GM23338 (cell line): ENCODE measurements at regions not wholly inside any gene's neighbourhood (a gene's known extent, or its start where the extent isn't known, plus 50 kb on each side); places are given as distances from the start of the nearest gene placed in this dataset.

Source experiments
- CREB1 ChIP-seq: fragments of 250-450 bp; sonication (Bioruptor Pico); IDR thresholded peaks from 2 replicates; pipeline ENCODE4 v1.5.0; 2020; ENCODE audit warnings: low read depth, mild to moderate bottlenecking, moderate library complexity
- CTCF ChIP-seq, 2 experiments: fragments of 200-600 bp in 1 of 2; sonication (generic) in 1 of 2; conservative IDR thresholded peaks; 2 replicates each; pipeline versions ENCODE4 v1.5.1 to v1.6.1; 2016 to 2017; ENCODE audit warnings: antibody characterized with exemption in 2 of 2, low read depth in 2 of 2, mild to moderate bottlenecking in 2 of 2, moderate library complexity in 1 of 2
- EZH2 ChIP-seq: fragments of 200-600 bp; sonication (generic); IDR thresholded peaks from one replicate; pipeline ENCODE4 v1.8.0; 2017; ENCODE audit warnings: antibody characterized with exemption, mild to moderate bottlenecking, low read depth; ENCODE audit not compliant: unreplicated experiment
- EZH2phosphoT487 ChIP-seq: fragments of 200-600 bp; sonication (generic); IDR thresholded peaks from one replicate; pipeline ENCODE4 v1.8.1; 2018; ENCODE audit warnings: antibody characterized with exemption; ENCODE audit not compliant: unreplicated experiment
- POLR2AphosphoS5 ChIP-seq: IDR thresholded peaks from 2 replicates; pipeline ENCODE4 v1.6.1; 2016; ENCODE audit warnings: antibody characterized with exemption, low read depth
- STAT1 ChIP-seq: IDR thresholded peaks from one replicate; pipeline ENCODE4 v1.6.1; 2016; ENCODE audit warnings: antibody characterized with exemption; ENCODE audit not compliant: unreplicated experiment
- ZNF114 ChIP-seq: fragments of 250-450 bp; sonication (Bioruptor Pico); IDR thresholded peaks from 2 replicates; pipeline ENCODE4 v1.5.0; 2020; ENCODE audit warnings: mild to moderate bottlenecking, moderate library complexity
- ZNF331 ChIP-seq: fragments of 250-450 bp; sonication (Bioruptor Pico); IDR thresholded peaks from 2 replicates; pipeline ENCODE4 v1.5.0; 2020; ENCODE audit warnings: low read depth, mild to moderate bottlenecking, moderate library complexity
- TF ChIP-seq, protein P1 (sequence below): IDR thresholded peaks from one replicate; pipeline ENCODE4 v1.6.1; 2018; ENCODE audit warnings: antibody characterized with exemption; ENCODE audit not compliant: unreplicated experiment
- TF ChIP-seq, protein P2 (sequence below): fragments of 250-450 bp; sonication (Bioruptor Pico); IDR thresholded peaks from 2 replicates; pipeline ENCODE4 v1.5.0; 2020; ENCODE audit warnings: mild to moderate bottlenecking, moderate library complexity

DNA sequence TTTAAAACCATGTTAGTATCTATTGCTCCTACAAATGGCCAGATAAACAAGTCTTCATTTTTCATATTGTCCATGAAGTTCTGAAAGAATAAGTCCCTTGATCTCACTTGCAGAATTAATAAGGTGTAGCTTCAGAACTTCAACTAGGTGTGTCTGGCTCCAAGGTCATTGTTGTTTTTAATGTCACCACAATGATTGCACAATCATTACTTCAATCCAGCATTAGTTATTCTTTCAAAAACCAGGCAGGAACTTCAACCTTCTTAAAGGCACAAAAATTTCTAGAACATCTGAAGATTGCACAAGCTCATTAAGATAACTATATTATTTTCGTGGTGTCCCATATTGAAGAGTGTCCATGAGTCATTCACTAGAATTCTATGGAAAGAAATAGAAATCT lies 1386.4 kb downstream of the CDH11 start:
- TF ChIP-seq CREB1 (CRISPR knock-in tag) = no peak
- TF ChIP-seq CTCF (conservative IDR thresholded peaks at IDR 0.05; ENCODE audit: low read depth in 2 of 2) = no peak
- TF ChIP-seq EZH2phosphoT487 = no peak
- no peak for TF ChIP-seq EZH2
- TF ChIP-seq STAT1 = no peak
- TF ChIP-seq, protein P1, sequence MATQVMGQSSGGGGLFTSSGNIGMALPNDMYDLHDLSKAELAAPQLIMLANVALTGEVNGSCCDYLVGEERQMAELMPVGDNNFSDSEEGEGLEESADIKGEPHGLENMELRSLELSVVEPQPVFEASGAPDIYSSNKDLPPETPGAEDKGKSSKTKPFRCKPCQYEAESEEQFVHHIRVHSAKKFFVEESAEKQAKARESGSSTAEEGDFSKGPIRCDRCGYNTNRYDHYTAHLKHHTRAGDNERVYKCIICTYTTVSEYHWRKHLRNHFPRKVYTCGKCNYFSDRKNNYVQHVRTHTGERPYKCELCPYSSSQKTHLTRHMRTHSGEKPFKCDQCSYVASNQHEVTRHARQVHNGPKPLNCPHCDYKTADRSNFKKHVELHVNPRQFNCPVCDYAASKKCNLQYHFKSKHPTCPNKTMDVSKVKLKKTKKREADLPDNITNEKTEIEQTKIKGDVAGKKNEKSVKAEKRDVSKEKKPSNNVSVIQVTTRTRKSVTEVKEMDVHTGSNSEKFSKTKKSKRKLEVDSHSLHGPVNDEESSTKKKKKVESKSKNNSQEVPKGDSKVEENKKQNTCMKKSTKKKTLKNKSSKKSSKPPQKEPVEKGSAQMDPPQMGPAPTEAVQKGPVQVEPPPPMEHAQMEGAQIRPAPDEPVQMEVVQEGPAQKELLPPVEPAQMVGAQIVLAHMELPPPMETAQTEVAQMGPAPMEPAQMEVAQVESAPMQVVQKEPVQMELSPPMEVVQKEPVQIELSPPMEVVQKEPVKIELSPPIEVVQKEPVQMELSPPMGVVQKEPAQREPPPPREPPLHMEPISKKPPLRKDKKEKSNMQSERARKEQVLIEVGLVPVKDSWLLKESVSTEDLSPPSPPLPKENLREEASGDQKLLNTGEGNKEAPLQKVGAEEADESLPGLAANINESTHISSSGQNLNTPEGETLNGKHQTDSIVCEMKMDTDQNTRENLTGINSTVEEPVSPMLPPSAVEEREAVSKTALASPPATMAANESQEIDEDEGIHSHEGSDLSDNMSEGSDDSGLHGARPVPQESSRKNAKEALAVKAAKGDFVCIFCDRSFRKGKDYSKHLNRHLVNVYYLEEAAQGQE = no peak
- TF ChIP-seq ZNF114 (CRISPR knock-in tag) = no peak
- TF ChIP-seq ZNF331 = no peak
- no peak for TF ChIP-seq POLR2AphosphoS5
- TF ChIP-seq, protein P2, sequence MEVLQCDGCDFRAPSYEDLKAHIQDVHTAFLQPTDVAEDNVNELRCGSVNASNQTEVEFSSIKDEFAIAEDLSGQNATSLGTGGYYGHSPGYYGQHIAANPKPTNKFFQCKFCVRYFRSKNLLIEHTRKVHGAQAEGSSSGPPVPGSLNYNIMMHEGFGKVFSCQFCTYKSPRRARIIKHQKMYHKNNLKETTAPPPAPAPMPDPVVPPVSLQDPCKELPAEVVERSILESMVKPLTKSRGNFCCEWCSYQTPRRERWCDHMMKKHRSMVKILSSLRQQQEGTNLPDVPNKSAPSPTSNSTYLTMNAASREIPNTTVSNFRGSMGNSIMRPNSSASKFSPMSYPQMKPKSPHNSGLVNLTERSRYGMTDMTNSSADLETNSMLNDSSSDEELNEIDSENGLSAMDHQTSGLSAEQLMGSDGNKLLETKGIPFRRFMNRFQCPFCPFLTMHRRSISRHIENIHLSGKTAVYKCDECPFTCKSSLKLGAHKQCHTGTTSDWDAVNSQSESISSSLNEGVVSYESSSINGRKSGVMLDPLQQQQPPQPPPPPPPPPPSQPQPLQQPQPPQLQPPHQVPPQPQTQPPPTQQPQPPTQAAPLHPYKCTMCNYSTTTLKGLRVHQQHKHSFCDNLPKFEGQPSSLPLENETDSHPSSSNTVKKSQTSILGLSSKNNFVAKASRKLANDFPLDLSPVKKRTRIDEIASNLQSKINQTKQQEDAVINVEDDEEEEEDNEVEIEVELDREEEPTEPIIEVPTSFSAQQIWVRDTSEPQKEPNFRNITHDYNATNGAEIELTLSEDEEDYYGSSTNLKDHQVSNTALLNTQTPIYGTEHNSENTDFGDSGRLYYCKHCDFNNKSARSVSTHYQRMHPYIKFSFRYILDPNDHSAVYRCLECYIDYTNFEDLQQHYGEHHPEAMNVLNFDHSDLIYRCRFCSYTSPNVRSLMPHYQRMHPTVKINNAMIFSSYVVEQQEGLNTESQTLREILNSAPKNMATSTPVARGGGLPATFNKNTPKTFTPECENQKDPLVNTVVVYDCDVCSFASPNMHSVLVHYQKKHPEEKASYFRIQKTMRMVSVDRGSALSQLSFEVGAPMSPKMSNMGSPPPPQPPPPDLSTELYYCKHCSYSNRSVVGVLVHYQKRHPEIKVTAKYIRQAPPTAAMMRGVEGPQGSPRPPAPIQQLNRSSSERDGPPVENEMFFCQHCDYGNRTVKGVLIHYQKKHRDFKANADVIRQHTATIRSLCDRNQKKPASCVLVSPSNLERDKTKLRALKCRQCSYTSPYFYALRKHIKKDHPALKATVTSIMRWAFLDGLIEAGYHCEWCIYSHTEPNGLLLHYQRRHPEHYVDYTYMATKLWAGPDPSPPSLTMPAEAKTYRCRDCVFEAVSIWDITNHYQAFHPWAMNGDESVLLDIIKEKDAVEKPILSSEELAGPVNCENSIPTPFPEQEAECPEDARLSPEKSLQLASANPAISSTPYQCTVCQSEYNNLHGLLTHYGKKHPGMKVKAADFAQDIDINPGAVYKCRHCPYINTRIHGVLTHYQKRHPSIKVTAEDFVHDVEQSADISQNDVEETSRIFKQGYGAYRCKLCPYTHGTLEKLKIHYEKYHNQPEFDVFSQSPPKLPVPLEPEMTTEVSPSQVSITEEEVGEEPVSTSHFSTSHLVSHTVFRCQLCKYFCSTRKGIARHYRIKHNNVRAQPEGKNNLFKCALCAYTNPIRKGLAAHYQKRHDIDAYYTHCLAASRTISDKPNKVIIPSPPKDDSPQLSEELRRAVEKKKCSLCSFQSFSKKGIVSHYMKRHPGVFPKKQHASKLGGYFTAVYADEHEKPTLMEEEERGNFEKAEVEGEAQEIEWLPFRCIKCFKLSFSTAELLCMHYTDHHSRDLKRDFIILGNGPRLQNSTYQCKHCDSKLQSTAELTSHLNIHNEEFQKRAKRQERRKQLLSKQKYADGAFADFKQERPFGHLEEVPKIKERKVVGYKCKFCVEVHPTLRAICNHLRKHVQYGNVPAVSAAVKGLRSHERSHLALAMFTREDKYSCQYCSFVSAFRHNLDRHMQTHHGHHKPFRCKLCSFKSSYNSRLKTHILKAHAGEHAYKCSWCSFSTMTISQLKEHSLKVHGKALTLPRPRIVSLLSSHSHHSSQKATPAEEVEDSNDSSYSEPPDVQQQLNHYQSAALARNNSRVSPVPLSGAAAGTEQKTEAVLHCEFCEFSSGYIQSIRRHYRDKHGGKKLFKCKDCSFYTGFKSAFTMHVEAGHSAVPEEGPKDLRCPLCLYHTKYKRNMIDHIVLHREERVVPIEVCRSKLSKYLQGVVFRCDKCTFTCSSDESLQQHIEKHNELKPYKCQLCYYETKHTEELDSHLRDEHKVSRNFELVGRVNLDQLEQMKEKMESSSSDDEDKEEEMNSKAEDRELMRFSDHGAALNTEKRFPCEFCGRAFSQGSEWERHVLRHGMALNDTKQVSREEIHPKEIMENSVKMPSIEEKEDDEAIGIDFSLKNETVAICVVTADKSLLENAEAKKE (CRISPR knock-in tag) = no peak
